ENCODE measurements at regions not wholly inside any gene's neighbourhood (a gene's known extent, or its start where the extent isn't known, plus 50 kb on each side); places are given as distances from the start of the nearest gene placed in this dataset.

- in situ Hi-C loops (cut with HindIII; ENCODE audit: low pct_unique_long_range_greater_than_20kb, low sequenced_read_pairs) (no loop called here), intact Hi-C loops (cut with micrococcal nuclease; ENCODE audit: unreplicated experiment) (no loop called here)
- ATAC-seq: no peak
- no peak overlapping the region for H3K27ac ChIP-seq (ENCODE audit: low read length)
- POLR2A ChIA-PET: no interaction called here
- H3K36me3 ChIP-seq (ENCODE audit: control insufficient read depth, insufficient read depth, low read length): no peaks in the 10 kb centered on the region
- no peak overlapping the region for H3K4me3 ChIP-seq (ENCODE audit: low read depth in 2 of 2, low read length in 2 of 2)
- CTCF ChIA-PET: no interaction called here
- H3K27me3 ChIP-seq (ENCODE audit: control insufficient read depth, insufficient read depth, low read length): no peaks in the 10 kb centered on the region
- no peaks in the 10 kb centered on the region for H3K4me1 ChIP-seq (ENCODE audit: control insufficient read depth, insufficient read depth, low read length)
- no peak for DNase-seq (ENCODE audit: low read depth, low spot score)
- no peak for TF ChIP-seq TCF7L2 (IDR thresholded peaks at IDR 0.05; ENCODE audit: low read depth, low read length)
- TF ChIP-seq POLR2AphosphoS5 (IDR thresholded peaks at IDR 0.05; ENCODE audit: low read depth, low read length): no peak
- no peak for TF ChIP-seq CTCF (IDR thresholded peaks at IDR 0.05)
- no peak for TF ChIP-seq SIN3A (IDR thresholded peaks at IDR 0.05; ENCODE audit: borderline replicate concordance, insufficient read depth, low read depth, low read length)
- no peak for TF ChIP-seq REST (IDR thresholded peaks at IDR 0.05; ENCODE audit: insufficient read depth in 1 of 2, low read depth in 2 of 2, low read length in 1 of 2)
- H3K9me3 ChIP-seq (ENCODE audit: control insufficient read depth, insufficient read depth, low read depth, low read length): no peaks in the 10 kb centered on the region
- BruUV-seq (replicated peaks): no TSS peak
Observed at GRCh38 chr2:83085869-83086268, 1373.2 kb downstream of the SUCLG1 start.

- ChIA-PET CTCF (interaction anchor here (0.6 kb wide), 1 partner anchor 37 kb away, joined by 14 read pairs; no protein-coding TSS in a partner anchor), POLR2A (no interaction called here)
- intact Hi-C loops (cut with micrococcal nuclease; ENCODE audit: unreplicated experiment): no loop called here
- no peaks in the 10 kb centered on the region for H3K36me3 ChIP-seq (ENCODE audit: control insufficient read depth, insufficient read depth, low read length)
- in situ Hi-C loops (cut with HindIII; ENCODE audit: low pct_unique_long_range_greater_than_20kb, low sequenced_read_pairs): no loop called here
- ATAC-seq (no peak), DNase-seq (ENCODE audit: low read depth, low spot score) (no peak)
- H3K27me3 ChIP-seq (ENCODE audit: control insufficient read depth, insufficient read depth, low read length): no peaks in the 10 kb centered on the region
- no TSS peak for BruUV-seq (replicated peaks)
- TF ChIP-seq CTCF (IDR thresholded peaks at IDR 0.05): no peak
- TF ChIP-seq POLR2AphosphoS5 (IDR thresholded peaks at IDR 0.05; ENCODE audit: low read depth, low read length): no peak
- no peak for TF ChIP-seq REST (IDR thresholded peaks at IDR 0.05; ENCODE audit: insufficient read depth in 1 of 2, low read depth in 2 of 2, low read length in 1 of 2)
- TF ChIP-seq TCF7L2 (IDR thresholded peaks at IDR 0.05; ENCODE audit: low read depth, low read length): no peak
- no peak for TF ChIP-seq SIN3A (IDR thresholded peaks at IDR 0.05; ENCODE audit: borderline replicate concordance, insufficient read depth, low read depth, low read length)
- H3K9me3 ChIP-seq (ENCODE audit: control insufficient read depth, insufficient read depth, low read depth, low read length): no peaks in the 10 kb centered on the region
- H3K27ac ChIP-seq (ENCODE audit: low read length): no peak overlapping the region
- H3K4me1 ChIP-seq (ENCODE audit: control insufficient read depth, insufficient read depth, low read length): no peaks in the 10 kb centered on the region
- no peak overlapping the region for H3K4me3 ChIP-seq (ENCODE audit: low read depth in 2 of 2, low read length in 2 of 2)
Observed at GRCh38 chr2:83081826-83082690, 1377.0 kb downstream of the SUCLG1 start.

All from Panc1 (cell line).